ENCODE measurements at regions not wholly inside any gene's neighbourhood (a gene's known extent, or its start where the extent isn't known, plus 50 kb on each side); places are given as distances from the start of the nearest gene placed in this dataset.
"Not testable (repeated sequence)": the region's sequence is repeated elsewhere in the genome, so short reads cannot be mapped to it uniquely, and the experiment has no call there.

DNA sequence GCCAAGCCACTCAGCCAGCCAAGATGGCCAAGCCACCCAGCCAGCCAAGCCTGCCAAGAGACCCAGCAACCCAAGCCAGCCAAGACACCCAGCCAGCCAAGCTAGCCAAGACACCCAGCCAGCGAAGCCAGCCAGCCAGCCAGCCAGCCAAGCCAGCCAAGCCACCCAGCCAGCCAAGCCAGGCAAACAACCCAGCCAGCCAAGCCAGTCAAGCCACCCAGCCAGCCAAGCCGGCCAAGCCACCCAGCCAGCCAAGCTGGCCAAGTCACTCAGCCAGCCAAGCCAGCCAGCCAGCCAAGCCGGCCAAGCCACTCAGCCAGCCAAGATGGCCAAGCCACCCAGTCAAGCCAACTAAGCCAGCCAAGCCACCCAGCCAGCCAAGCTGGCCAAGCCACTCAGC lies 337.5 kb upstream of the PLGLB2 start:
- peak; percentile 14 to 28 (median 22) for DNase-seq
- H3K9me3 ChIP-seq; intact Hi-C loops (cut with DNase I): not testable (repeated sequence)

DNA sequence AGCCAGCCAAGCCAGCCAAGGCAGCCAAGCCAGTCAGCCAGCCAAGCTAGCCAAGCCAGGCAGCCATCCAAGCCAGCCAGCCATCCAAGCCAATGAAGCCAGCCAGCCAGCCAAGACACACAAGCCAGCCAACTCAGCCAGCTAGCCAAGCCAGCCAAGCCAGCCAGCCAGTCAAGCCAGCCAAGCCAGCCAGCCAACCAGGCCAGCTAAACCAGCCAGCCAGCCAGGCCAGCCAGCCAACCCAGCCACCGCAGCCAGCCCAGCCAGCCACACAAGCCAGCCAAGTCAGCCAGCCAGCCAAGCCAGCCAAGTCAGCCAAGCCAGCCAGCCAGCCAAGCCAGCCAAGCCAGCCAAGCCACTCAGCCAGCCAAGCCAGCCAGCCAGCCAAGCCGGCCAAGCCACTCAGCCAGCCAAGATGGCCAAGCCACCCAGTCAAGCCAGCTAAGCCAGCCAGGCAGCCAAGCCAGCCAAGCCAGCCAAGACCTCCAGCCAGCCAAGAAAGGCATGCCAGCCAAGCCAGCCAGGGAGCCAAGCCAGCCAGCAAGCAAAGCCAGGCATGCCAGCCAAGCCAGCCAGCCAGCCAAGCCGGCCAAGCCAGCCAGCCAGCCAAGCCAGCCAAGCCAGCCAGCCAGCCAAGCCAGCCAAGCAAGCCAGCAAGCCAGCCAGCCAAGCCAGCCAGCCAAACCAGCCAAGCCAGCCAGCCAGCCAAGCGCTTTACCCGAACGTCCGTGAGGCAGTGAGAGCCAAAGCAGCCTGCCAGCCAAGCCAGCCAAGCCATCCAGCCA lies 335.7 kb upstream of the PLGLB2 start:
- WGBS (ENCODE audit: insufficient coverage, low coverage, low lambda C conversion rate, missing lambda C conversion rate): 43% methylated on average over 1 of the region's 7 CpGs
- ATAC-seq; H3K36me3 ChIP-seq; H3K27ac ChIP-seq; H3K4me1 ChIP-seq; H3K9me3 ChIP-seq; H3K4me3 ChIP-seq; H3K27me3 ChIP-seq; intact Hi-C loops (cut with DNase I): not testable (repeated sequence)
- DNase-seq: peak; percentile 33 to 73 (median 49)

More for the DNA sequence above, 337.5 kb upstream of the PLGLB2 start:
- WGBS (ENCODE audit: insufficient coverage, low coverage, low lambda C conversion rate, missing lambda C conversion rate): no CpG with 5 or more reads among the region's 3 CpGs
- H3K4me1 ChIP-seq, H3K36me3 ChIP-seq, ATAC-seq, H3K4me3 ChIP-seq, H3K27ac ChIP-seq, H3K27me3 ChIP-seq: not testable (repeated sequence)

DNA sequence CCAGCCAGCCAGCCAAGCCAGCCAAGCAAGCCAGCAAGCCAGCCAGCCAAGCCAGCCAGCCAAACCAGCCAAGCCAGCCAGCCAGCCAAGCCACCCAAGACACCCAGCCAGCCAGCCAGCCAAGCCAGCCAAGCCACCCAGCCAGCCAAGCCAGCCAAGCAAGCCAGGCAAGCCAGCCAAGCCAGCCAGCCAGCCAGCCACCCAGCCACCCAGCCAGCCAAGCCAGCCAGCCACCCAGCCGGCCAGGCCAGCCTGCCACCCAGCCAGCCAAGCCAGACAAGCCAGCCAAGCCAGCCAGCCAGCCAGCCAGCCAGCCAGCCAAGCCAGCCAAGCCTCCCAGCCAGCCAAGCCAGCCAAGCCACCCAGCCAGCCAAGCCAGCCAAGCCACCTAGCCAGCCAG lies 333.6 kb upstream of the PLGLB2 start:
- DNase-seq: peak; percentile 31 to 65 (median 42)
- H3K4me1 ChIP-seq; H3K36me3 ChIP-seq; H3K27me3 ChIP-seq; H3K27ac ChIP-seq; H3K9me3 ChIP-seq; H3K4me3 ChIP-seq; ATAC-seq; intact Hi-C loops (cut with DNase I): not testable (repeated sequence)
- 36% methylated on average over 1 of the region's 1 CpG for WGBS (ENCODE audit: insufficient coverage, low coverage, low lambda C conversion rate, missing lambda C conversion rate)

DNA sequence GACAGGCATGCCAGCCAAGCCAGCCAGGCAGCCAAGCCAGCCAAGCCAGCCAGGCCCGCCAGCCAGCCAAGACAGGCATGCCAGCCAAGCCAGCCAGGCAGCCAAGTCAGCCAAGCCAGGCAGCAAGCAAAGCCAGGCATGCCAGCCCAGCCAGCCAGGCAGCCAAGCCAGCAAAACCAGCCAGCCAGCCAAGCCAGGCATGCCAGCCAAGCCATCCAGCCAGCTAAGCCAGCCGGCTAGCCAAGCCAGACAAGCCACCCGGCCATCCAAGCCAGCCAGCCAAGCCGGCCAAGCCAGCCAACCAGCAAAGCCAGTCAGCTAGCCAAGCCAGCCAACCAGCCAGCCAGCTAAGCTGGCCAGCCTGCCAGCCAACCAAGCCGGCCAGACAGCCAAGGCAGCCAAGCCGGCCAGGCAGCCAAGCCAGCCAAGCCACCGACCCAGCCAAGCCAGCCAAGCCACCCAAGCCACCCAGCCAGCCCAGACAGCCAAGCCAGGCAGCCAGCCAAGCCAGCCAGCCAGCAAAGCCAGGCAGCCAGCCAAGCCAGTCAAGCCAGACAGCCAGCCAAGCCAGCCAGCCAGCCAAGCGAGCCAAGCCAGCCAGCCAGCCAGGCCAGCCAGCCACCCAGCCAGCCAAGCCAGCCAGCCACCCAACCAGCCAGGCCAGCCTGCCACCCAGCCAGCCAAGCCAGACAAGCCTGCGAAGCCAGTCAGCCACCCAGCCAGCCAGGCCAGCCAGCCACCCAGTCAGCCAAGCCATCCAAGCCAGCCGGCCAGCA lies 332.9 kb upstream of the PLGLB2 start:
- peak; percentile 29 to 63 (median 40) for DNase-seq

DNA sequence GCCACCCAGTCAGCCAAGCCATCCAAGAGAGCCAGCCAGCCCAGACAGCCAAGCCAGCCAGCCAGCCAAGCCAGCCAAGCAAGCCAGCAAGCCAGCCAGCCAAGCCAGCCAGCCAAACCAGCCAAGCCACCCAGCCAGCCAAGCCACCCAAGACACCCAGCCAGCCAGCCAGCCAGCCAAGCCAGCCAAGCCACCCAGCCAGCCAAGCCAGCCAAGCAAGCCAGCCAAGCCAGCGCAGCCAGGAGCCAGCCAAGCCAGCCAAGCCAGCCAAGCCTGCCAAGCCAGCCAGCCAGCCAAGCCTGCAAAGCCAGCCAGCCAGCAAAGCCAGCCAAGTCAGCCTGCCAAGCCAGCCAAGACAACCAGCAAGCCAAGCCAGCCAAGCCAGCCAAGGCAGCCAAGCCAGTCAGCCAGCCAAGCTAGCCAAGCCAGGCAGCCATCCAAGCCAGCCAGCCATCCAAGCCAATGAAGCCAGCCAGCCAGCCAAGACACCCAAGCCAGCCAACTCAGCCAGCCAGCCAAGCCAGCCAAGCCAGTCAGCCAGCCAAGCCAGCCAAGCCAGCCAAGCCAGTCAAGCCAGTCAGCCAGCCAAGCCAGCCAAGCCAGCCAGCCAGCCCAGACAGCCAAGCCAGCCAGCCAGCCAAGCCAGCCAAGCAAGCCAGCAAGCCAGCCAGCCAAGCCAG lies 332.2 kb upstream of the PLGLB2 start:
- H3K27ac ChIP-seq; H3K4me1 ChIP-seq; H3K4me3 ChIP-seq; ATAC-seq; intact Hi-C loops (cut with DNase I); H3K27me3 ChIP-seq; H3K36me3 ChIP-seq; H3K9me3 ChIP-seq: not testable (repeated sequence)
- 60% methylated on average over 1 of the region's 1 CpG for WGBS (ENCODE audit: insufficient coverage, low coverage, low lambda C conversion rate, missing lambda C conversion rate)
- peak; percentile 28 to 72 (median 52) for DNase-seq

More for the DNA sequence above, 332.9 kb upstream of the PLGLB2 start:
- ATAC-seq; H3K4me1 ChIP-seq; H3K9me3 ChIP-seq; intact Hi-C loops (cut with DNase I); H3K27me3 ChIP-seq; H3K27ac ChIP-seq; H3K36me3 ChIP-seq; H3K4me3 ChIP-seq: not testable (repeated sequence)
- no CpG with 5 or more reads among the region's 10 CpGs for WGBS (ENCODE audit: insufficient coverage, low coverage, low lambda C conversion rate, missing lambda C conversion rate)

DNA sequence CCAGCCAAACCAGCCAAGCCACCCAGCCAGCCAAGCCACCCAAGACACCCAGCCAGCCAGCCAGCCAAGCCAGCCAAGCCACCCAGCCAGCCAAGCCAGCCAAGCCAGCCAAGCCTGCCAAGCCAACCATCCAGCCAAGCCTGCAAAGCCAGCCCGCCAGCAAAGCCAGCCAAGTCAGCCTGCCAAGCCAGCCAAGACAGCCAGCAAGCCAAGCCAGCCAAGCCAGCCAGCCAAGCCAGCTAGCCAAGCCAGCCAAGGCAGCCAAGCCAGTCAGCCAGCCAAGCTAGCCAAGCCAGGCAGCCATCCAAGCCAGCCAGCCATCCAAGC lies 331.7 kb upstream of the PLGLB2 start:
- H3K36me3 ChIP-seq; H3K9me3 ChIP-seq; H3K4me1 ChIP-seq; H3K27ac ChIP-seq; H3K4me3 ChIP-seq; H3K27me3 ChIP-seq; intact Hi-C loops (cut with DNase I); ATAC-seq: not testable (repeated sequence)
- no CpG with 5 or more reads among the region's 1 CpG for WGBS (ENCODE audit: insufficient coverage, low coverage, low lambda C conversion rate, missing lambda C conversion rate)
- DNase-seq: peak; percentile 35 to 57 (median 48)

DNA sequence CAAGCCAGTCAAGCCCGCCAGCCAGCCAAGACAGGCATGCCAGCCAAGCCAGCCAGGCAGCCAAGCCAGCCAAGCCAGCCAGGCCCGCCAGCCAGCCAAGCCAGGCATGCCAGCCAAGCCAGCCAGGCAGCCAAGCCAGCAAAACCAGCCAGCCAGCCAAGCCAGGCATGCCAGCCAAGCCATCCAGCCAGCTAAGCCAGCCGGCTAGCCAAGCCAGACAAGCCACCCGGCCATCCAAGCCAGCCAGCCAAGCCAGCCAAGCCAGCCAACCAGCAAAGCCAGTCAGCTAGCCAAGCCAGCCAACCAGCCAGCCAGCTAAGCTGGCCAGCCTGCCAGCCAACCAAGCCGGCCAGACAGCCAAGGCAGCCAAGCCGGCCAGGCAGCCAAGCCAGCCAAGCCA lies 330.7 kb upstream of the PLGLB2 start:
- ATAC-seq; H3K36me3 ChIP-seq; H3K27ac ChIP-seq; H3K4me3 ChIP-seq; H3K4me1 ChIP-seq; H3K9me3 ChIP-seq; H3K27me3 ChIP-seq; intact Hi-C loops (cut with DNase I): not testable (repeated sequence)
- peak in 1 of 3 donors; percentile 14 for DNase-seq
- WGBS (ENCODE audit: insufficient coverage, low coverage, low lambda C conversion rate, missing lambda C conversion rate): 100% methylated on average over 1 of the region's 6 CpGs

DNA sequence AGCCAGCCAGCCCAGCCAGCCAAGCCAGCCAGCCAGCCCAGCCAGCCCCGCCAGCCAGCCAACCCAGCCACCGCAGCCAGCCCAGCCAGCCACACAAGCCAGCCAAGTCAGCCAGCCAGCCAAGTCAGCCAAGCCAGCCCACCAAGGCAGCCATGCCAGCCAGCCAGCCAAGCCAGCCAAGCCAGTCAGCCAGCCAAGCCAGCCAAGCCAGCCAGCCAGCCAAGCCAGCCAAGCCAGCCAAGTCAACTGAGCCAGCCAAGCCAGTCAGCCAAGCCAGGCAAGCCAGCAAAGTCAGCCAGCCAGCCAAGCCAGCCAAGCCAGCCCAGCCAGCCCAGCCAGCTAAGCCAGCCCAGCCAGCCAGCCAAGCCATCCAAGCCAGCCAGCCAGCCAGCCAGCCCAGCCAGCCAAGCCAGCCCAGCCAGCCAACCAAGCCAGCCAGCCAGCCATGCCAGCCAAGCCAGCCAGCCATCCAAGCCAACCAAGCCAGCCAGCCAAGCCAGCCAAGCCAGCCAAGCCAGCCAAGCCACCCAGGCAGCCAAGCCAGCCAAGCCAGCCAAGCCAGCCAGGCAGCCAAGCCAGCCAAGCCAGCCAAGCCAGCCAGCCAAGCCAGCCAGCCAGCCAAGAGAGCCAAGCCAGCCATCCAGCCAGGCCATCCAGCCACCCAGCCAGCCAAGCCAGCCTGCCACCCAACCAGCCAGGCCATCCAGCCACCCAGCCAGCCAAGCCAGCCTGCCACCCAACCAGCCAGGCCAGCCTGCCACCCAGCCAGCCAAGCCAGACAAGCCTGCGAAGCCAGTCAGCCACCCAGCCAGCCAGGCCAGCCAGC lies 329.9 kb upstream of the PLGLB2 start:
- intact Hi-C loops (cut with DNase I); H3K27me3 ChIP-seq; H3K9me3 ChIP-seq; H3K4me3 ChIP-seq; ATAC-seq; H3K27ac ChIP-seq; H3K36me3 ChIP-seq; H3K4me1 ChIP-seq: not testable (repeated sequence)
- WGBS (ENCODE audit: insufficient coverage, low coverage, low lambda C conversion rate, missing lambda C conversion rate): no CpG with 5 or more reads among the region's 3 CpGs
- peak in 2 of 3 donors; percentile 53 for DNase-seq

DNA sequence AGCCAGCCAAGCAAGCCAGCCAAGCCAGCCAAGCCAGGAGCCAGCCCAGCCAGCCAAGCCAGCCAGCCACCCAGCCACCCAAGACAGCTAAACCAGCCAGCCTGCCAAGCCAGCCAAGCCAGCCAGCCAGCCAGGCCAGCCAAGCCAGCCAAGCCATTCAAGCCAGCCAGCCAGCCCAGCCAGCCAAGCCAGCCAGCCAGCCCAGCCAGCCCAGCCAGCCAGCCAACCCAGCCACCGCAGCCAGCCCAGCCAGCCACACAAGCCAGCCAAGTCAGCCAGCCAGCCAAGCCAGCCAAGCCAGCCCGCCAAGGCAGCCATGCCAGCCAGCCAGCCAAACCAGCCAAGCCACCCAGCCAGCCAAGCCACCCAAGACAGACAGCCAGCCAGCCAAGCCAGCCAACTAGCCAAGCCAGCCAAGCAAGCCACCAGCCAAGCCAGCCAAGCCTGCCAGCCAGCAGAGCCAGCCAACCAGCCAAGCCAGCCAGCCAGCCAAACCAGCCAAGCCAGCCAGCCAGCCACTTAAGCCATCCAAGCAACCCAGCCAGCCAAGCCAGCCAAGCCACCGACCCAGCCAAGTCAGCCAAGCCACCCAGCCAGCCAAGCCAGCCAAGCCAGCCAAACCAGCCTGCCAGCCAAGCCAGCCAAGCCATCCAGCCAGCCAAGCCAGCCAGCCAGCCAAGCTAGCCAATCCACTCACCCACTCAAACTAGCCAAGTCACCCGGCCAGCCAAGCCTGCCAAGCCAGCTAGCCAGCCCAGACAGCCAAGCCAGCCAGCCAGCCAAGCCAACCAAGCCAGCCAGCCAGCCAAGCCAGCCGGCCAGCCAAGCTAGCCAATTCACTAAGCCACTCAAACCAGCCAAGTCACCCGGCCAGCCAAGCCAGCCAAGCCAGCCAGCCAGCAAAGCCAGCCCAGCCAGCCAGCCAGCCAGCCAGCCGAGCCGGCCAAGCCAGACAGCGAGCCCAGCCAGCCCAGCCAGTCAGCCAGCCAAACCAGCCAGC lies 328.8 kb upstream of the PLGLB2 start:
- H3K4me3 ChIP-seq; H3K27me3 ChIP-seq; H3K4me1 ChIP-seq; H3K36me3 ChIP-seq; H3K27ac ChIP-seq; H3K9me3 ChIP-seq; intact Hi-C loops (cut with DNase I); ATAC-seq: not testable (repeated sequence)
- DNase-seq: peak in 2 of 3 donors; percentile 51 to 60
- 73% methylated on average over 6 of the region's 9 CpGs for WGBS (ENCODE audit: insufficient coverage, low coverage, low lambda C conversion rate, missing lambda C conversion rate)

DNA sequence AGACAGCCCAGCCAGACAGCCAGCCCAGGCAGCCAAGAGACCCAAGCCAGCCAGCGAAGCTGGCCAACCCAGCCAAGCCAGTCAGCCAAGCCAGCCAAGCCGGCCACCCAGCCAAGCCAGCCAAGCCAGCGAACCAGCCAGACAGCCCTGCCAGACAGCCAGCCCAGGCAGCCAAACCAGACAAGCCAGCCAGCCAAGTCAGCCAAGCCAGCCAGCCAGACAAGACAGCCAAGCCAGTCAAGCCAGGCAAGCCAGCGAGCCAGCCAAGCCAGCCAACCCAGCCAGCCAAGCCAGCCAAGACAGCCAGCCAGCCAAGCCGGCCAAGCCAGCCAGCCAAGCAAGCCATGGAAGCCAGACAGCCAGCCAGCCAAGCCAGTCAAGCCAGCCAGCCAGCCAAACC lies 327.9 kb upstream of the PLGLB2 start:
- peak in 1 of 3 donors; percentile 8 for DNase-seq
- H3K4me3 ChIP-seq; H3K36me3 ChIP-seq; H3K9me3 ChIP-seq; intact Hi-C loops (cut with DNase I); ATAC-seq; H3K27ac ChIP-seq; H3K4me1 ChIP-seq; H3K27me3 ChIP-seq: not testable (repeated sequence)
- no CpG with 5 or more reads among the region's 5 CpGs for WGBS (ENCODE audit: insufficient coverage, low coverage, low lambda C conversion rate, missing lambda C conversion rate)

All from right lobe of liver (tissue), 6 donors.